Stimulated activated CD4-positive, alpha-beta T cell treated with anti-CD3 and anti-CD28 coated beads, TNF-alpha, amount 100 ng/mL, for 48 hours (primary cell): ENCODE measurements at regions not wholly inside any gene's neighbourhood (a gene's known extent, or its start where the extent isn't known, plus 50 kb on each side); places are given as distances from the start of the nearest gene placed in this dataset.

Experiments
- DNase-seq, 3 donors: peaks; one replicate each; pipeline ENCODE4 v3.0.0-alpha.2; 2020; ENCODE audit warnings: low read depth in 3 of 3

DNA sequence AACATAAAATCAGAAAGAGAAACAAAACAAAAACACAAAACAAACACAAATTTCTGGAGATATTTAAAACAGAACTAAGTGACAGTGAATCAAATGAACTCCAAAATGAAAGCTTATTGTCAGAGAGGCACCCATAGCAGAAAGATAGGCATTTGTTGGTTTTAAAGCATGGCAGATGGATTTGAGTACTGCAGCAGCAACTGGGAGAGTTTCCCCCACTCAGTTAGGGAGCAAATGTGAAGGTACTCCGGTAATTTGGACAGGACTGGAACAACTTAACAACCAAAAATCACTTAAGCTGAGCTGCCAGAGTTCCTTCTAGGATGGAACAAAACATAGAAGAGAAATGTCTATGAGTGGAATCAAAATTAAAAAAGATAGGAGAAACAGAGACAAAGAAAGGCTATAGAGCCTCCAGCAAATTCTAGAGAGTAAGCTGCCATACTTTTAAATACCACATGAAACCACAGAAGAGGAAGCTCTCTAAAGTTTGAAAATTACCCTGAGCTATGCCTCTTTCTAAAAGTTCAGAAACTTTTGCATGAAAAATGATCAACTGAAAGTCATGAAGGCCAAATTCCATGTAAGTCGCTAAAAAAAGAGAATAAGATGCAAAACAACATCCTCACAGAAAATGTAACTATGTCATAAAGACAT, 1248.3 kb upstream of the USP15 start:
- DNase-seq = no peak

DNA sequence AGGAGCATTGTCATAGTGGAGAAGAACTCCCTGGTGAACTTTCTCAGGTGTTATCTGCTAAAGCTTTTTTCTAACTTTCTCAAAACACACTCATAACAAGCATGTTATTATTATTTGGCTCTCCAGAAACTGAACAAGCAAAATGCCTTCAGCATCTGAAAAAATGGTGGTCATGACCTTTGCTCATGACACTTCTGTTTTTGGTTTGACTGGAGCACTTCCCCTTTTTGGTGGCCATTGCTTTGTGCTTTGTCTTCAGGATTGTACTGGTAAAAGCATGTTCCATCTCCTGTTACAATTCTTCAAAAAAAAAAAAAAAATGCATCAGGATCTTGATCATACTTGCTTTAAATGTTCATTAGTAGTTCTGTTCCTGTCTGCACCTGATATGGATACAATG, 1241.6 kb upstream of the USP15 start:
- DNase-seq = no peak

DNA sequence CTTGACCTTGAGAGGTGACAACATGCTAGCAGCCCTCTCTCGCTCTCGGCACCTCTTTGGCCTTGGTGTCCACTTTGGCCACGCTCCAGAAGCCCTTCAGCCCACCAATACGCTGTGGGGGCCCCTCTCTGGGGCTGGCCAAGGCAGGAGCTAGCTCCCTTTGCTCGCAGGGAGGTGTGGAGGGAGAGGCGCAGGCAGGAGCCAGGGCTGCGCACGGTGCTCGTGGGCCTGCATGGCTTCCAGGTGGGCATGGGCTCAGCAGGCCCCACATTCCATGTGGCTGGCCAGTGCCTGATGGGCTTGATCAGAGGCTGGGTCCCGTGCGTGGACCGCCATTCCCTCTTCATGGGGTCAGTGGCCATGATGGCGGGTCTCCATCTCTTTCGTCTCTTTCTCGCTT, 1237.0 kb upstream of the USP15 start:
- no peak for DNase-seq

DNA sequence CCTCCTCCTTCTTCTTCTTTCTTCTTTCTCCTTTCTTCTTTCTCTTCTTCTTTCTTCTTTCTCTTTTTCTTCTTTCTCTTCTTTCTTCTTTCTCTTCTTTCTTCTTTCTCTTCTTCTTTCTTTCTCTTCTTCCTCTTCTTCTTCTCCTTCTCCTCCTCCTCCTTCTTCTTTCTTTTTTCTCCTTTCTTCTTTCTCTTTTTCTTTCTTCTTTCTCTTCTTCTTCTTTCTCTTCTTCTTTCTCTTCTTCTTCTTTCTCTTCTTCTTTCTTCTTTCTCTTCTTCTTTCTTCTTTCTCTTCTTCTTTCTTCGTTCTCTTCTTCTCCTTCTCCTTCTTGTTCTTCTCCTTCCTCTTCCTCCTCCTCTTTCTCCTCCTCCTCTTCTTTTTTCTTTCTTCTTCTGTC, 1230.7 kb upstream of the USP15 start:
- no peak for DNase-seq

DNA sequence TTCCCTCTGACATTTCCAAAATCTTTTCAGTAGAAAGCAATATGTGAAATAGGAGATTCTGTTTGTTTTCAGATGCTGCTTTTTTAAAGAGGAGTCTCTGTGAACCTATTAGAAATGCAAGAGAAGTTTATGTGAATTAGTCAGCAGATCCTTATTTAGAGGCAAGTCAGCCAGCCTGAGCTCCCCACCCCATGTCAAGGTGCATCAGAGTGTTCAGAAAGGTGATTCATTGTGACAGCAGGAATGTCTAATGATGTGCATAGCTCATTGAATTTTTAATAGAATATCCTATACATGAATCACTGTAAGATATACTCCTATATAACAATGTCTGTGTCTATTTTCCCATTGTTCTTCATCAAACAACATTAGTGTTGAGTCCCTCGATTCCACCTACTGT, 1222.4 kb upstream of the USP15 start:
- DNase-seq = no peak

DNA sequence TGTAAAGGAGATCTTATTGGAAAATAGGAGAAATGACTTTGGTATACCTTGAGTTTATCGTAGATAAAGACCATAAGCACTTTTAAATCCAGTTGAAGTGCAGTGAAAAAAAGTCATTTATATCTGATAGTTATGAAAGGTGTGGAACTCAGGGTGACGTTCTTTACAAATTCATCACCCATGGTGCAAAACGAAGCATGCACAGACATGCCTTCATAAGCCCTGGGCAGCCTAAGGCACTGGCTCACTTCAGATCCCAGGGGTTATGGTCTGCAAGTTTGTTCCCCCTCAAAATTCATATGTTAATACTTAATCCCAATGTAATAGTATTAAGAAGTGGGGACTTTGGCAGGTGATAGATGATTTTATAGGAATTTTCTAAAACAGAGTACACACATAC, 1216.4 kb upstream of the USP15 start:
- no peak for DNase-seq

DNA sequence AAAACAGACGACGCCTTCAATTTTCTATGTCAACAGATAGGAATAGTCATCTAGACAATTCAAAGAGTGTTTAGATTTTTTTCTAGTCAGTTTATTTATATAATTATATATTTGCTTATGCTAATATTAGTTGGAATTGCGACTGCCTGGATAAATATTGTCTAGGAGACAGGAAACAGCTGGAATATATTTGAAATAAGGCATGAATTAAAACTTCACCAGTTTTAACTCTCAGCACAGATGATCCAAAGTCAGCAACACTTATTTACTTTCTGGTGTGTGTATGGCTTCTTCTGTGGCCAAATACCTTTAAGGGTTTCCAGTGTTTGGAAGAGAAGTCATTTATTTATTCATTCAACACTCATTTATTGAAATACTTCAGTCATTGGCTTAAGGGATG, 1215.4 kb upstream of the USP15 start:
- DNase-seq = no peak

DNA sequence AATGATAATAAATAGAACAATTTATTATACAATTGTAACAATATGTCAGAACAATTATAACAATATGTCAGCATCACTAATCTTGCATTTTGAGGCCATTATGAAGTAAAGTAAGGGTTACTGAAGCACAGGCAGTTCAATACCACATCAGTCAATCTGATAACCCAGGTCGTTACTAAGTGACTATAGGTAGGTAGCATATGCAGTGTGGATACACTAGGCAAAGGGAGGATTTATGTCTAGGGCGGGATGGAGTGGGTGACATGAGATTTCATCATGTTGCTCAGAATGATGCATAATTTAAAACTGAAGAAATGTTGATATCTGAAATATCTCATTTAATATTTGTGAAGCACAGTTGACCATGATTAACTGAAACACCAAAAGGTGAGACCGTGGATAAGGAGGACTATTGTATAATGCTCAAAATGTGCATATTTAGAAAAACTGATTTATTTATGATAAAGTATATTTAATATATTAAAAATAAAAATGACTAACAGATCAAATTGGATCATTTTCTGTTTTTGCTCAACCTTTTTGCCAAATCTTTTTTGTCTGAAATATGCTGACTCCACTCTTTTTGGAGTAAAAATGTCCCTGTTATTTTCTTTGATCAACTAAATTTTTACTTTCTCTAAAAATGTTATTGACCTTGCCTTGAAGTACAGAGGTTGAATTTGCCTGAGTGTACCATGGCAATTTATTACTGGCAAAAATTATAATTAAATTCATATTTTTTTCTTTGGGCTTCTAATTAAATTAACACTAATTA, 1189.4 kb upstream of the USP15 start:
- DNase-seq = no peak

DNA sequence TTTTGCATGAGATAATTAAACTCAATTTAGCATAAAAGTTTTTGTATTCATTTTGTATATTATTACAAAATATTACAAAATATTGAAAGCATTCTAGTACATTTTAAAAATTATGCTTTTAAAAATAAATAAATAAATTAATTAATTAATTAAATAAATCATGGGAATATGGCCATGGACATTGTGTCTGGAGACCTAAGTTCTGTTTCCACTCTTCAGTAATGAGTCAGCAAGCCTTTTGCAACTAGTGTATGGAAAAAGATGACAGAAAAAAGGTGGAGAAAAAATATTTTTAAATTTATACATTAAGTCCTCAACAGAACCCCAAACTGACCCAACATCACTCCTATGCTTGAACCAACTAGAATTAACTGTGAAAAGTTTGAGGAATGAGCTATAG, 1187.5 kb upstream of the USP15 start:
- DNase-seq = no peak

DNA sequence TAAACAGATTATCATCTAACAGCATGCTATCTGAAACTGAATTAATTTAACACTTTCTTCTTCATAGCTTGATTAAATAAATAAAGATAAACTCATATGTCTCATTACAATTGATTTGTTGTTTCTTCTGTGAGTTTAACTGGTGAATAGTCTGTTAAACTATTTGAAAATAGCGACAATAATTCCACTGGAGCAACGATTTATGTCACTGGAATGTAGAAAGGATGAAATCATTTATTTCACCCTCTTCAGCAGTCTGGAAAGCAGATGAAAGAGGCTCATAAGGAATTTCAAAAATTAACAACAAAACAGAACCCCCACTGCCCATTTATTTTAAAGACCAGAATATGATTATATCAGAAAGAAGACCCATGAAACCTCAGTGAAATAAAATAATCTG, 1165.1 kb upstream of the USP15 start:
- DNase-seq = no peak

DNA sequence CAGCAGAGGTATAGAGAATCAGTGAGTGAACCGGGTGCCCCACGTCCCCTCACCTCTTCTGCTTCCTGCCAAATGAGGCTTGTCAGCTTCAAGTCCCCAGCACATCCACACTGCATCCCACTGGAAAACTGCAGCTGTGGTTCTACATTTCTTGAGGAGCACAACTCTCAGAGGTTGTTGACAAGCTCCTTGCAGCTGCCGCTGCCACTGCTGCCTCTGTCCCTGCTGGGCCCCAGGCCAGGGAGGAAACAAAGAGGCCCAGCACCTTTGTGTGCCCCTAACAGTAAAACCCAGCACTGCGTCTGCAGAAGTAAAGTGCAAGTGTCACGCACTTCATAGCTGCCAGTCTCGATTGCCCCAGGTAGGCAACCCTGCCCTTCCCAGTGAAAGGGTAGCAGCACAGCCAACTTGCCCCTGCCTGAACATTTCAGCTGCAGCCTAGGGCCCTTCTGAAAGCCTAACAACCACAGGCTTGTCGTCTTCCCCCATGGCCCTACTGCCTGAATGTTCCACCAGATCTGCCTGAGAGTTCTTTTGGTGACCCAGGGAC, 1162.1 kb upstream of the USP15 start:
- no peak for DNase-seq

DNA sequence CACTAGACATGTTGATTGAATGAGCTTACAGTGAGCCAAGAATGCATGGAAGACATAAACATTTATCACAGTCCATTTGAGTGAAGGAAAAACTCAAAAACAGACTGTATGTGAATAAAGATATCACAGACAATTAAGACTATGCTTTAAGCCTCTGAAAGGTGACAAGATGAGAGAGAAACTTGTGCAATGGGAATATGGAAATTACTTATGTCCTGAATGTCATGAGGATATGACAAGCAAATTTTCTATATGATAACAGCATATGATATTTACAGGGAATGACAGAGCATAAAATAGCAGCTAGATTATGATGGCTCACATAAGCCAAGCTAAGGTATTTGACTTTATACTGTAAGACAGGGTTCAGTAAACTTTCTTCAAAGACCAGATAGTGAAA, 1153.1 kb upstream of the USP15 start:
- no peak for DNase-seq

DNA sequence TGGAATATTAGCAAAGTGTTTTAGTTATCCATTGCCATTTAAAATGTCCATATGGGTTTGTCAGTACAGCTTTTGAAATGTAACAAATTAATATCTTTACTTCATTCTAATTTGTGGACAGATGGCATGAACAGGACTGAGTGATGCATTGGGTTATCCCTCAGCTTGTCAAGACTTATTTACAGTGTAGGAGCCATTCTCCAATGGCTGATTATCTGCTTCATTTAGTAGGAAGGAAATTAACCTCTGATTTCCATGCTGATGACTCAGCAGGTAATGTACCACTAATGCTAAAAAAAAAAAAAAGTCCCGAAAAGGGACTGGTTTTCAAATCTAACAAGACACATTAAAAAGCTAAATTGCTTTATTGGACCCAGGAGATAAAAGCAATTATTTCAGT, 1149.0 kb upstream of the USP15 start:
- no peak for DNase-seq

DNA sequence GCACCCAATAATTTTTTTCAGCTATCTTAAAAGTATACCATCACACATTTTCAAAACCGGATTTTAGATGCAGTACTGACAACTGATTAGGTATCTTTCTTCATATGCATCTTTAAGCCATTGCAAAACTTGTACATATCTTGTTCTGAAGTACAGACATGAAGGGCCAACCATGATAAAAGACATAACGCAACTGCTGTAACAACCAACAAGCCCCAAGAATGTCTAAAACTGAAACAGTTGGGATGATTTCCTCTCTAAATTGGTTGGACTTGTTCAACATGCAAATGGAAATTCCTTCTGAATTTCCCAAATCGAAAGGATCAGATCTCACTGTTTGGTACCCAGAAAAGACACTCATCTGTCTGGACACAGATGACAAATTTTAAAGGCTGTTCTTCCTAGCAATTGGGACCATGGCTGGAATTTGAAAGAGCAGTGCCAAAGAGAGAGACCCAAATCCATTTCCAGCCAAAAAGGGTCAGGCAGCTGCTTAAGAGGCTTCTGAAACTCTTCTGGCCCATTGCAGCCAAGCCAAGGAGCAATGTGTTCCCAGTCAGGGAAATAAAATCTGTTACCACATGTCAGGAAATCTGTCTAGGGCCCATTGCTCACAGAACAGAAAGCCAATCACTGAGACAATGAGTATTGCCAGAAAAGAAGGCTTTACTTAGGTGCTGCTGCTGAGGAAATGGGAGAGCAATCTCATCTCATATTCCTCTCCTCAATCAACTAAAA, 1122.4 kb upstream of the USP15 start:
- DNase-seq = no peak

DNA sequence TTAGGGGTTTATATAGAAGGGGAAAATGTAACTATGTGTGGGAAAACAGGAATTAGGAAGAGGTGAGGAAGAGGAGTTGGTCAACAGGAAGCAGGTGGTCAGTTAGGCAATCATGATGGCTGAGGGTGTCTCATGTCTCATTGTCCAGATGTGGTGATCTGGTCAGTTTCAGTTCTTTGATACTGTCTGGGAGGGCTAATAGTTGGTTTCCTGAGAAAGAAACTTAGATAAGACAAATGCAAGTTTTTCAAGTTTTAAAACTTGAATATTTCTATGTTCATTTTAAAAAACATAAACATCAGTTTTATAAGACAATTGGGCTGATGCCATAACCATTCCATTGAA, 1121.8 kb upstream of the USP15 start:
- no peak for DNase-seq

DNA sequence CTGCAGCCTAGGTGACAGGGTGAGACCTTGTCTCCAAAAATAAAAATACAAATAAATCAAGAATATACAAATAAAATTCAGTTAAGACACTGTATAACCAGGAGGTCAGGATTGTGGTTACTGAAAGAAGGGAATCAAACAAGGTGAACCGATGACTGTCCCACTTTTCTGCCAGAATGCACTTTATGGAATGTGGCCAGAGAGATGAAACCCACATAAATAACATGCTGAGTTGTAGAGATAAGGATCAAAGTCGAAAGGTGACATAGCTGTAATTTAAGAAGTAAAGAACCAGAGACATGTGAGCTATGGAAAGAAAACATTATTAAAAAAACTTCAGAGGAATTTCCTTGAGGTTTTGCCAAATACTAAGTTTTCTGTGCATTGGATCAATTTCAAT, 1098.2 kb upstream of the USP15 start:
- no peak for DNase-seq

DNA sequence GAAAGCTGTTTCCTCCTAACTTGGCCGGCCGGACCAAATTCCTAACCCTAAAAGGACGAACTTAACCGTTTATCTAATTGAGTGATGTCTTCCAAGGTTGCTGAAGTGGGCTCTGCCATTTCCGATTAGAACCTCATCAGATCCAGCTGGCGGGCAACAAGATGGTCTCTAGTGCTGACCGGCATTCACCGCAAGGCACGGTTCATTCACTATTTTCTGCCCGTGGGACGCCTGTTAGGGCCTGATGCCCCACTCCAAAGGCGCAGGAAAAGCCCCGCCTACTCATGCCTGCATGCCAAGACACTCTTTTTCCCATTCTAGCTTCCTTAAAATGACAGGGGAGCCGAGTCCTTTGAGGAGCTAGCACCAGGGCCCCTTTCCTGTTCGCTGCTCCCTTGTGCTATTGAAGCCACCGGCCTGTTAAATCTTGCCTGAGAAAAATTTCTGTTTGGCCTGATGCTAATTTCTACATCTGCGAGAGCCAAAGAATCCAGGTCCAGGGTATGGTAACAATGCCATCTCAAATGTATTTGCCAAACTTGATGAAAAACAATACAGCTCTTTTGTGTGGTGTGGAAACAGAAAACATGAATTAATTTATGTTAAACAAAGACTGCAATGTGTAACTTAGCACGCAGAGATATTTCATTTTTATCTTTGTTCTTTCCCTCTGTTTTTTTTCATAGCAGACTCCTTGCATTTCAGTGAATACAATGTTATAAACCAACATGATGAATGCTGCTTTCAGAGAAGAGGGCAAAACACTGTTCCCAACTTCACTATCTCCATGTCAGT, 1071.2 kb upstream of the USP15 start:
- DNase-seq = no peak

DNA sequence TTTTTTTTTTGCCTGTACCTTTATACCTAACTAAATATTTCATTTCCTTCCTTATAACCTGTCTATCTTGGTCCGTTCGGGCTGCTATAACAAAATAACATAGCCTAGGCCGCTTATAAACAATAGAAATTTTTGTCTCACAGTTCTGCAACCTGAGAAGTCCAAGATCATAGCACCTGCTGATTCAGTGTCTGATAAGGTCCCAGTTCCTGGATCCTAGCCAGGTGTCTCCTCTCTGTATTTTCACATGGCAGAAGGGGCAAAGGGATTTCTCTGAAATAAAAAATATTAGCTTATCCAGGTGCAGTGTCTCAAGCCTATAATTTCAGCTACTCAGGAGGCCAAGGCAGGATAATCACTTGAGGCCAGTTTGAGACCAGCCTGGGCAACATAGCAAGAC, 1046.6 kb upstream of the USP15 start:
- DNase-seq = no peak

DNA sequence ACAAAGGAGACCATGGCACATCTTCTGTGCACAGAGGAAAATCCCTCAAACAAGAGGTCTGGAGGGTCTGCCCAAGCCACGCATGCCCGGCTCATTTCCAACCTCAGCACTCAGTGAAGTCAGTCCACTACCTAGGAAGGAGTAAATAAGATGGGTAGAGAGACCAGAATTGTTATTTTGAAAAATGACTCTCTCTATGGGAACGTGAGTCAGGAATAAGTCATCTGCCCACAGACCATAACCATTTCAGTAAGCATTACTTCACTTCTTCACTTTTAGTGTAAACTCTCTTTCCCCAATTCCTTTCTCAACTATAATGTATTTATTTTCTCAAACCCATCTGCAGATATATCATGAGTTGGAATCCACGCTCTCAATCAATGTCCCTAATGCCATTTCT, 1039.9 kb upstream of the USP15 start:
- DNase-seq = no peak

DNA sequence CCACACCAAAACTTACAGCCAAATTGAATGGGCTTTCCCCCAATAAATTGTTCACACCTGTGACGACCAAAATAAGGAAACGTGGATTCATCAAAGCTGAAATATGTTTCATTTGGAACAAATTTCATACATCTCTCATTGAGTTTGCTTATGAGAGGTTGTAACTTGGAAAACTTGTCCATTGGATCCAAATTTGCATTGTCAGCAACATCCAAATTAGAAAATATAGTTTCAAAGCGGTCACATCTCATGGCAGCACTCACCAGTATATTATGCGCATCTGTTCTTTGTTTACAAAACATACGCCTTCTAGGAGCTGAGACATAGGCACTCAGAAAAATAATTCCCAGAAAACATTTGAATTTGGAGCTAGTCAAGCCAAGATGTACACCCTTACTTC, 1028.2 kb upstream of the USP15 start:
- no peak for DNase-seq

DNA sequence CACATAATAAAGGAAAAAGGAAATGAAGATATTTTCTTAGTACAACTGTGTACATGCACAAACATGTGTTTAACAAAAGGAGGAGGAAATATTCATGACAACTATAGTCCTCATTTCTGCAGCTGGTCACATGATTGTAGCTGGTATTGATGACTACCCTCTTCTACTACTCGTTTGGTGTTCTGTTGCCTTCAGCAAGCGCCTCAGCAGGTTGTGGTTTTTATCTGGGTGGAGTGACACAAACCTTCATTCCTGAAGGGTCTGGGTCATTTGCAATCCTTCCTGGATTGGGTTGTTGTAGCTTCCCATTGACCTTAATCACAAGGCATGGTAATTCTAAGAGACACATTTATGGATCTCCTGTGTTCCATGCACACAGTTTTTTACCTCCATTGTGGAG, 1009.9 kb upstream of the USP15 start:
- no peak for DNase-seq

DNA sequence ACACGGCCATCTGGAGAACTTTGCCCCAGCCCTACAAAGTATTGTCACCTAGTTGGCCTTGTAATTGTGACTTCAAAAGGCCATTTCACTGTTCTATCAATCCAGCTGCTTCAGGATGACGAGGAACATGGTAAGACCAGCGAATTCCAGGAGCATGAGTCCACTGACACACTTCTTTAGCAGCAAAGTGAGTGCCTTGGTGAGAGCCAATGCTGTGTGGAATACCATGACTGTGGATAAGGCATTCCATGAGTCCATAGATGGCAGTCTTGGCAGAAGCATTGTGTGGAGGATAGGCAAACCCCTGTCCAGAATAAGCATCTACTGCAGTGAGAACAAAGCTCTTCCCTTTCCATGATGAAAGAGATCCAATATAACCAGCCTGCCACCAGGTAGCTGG, 1009.1 kb upstream of the USP15 start:
- DNase-seq = no peak
